CD4-positive, alpha-beta T cell treated with Interleukin-12 subunit alpha and Interleukin-12 subunit beta, for 1 hour (primary cell): ENCODE measurements at regions not wholly inside any gene's neighbourhood (a gene's known extent, or its start where the extent isn't known, plus 50 kb on each side); places are given as distances from the start of the nearest gene placed in this dataset.
"Not testable (repeated sequence)": the region's sequence is repeated elsewhere in the genome, so short reads cannot be mapped to it uniquely, and the experiment has no call there.

Experiments
- DNase-seq: peaks from one replicate; pipeline ENCODE4 v3.0.0-alpha.2; 2020

DNA sequence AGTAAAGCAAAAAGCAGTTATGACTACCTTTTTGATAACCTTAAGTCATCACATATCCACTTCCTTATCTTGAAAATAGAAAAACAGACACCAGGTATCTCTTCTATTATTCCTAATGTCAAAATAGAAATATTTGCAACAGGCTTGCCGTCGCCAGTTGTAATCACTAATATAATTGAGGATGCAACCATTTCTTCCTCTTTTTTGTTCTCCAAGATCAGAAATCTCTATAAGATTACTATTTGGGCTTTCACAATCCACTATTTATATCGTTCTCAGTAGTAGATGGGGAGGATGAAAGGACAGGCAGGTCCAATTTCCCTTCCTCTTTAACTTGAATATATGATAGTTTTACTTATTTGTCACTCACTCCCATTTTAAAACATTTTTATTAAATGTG lies 130.2 kb upstream of the HMGA2 start:
- no peak for DNase-seq

DNA sequence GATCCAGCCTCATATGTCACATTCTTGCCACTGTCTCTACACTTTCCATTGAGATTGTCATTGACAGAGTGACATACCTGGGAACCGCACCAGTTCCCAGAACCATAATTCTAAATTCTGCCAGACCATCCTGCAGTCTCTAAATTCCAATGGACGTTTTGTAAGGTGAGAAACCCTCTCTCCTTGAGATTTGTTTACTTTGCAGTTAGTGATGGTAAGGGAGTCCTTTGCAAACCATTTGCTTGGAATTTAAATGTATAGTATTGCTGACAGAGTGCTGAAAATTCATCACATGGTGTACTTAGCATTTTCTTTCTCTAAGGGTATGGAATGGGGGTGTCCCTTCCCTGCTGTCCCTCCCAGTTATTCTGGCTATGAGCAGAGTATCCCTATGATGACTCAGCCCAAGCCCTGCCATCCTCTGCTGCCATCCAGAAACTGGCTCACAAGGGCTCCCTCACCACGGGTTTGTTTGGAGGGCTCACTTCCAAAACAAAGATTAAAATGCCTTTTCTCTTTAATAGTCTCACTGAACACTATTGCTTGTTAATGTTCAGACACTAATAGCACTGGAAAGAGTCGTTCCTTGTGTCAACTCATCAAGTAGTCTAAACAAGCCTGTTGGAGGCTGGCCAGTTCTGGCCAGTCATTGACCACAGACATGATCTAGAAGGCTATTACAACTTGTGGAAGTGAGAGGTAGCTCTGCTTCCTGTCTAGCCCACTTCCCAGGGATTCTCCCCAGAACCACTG lies 129.0 kb upstream of the HMGA2 start:
- no peak for DNase-seq

DNA sequence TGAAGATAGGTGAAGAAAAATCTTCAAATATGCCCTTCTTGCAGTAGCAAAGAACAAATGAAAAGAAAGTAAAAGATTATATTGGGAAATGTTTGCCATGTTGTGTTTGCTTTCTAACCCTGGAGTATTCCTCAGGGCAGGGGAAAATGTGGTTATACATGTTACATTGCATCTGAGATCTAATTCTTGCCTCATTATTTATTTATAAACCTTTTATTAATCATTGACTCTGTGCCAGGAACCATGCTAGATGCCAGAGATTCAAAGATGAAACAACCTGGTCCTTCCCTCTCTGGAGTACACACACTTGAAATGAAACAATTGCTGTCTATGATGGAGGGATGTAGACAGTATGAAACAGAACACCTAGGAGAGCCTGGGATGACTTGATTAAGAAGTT lies 128.1 kb upstream of the HMGA2 start:
- no peak for DNase-seq

DNA sequence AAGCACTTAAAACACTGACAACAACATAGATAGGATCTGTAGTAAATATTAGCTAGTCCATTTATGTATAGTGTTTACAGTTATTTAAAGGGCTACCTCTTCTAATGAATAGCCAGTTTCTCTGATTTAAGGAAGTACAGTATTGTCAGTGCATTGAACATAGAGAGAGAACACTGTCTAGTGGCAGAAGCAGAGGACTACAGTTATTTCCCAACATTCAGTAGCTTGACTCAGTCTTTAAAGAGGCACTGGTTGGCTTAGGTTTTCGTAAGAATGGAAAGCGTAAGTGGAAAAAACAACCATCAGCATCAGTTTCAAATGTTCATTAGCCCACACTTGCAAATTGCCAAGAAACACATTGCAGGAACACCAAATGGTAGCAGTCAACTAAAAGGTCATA lies 125.0 kb upstream of the HMGA2 start:
- DNase-seq: no peak

DNA sequence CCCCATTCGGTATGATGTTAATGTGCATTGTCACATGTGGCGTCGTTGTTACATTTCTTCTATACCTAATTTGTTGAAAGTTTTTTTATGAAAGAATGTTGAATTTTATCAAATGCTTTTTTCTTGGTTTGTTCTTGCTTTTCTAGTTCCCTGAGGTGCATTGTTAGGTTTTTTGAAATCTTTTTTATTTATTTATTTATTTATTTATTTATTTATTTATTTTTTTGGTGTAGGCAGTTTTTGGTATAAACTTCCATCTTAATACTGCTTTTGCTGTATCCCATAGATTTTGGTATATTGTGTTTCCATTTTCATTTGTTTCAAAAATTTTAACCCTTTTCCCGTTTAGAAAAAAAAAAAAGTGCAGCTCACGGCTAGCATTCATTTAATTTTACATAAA lies 121.1 kb upstream of the HMGA2 start:
- DNase-seq: no peak

DNA sequence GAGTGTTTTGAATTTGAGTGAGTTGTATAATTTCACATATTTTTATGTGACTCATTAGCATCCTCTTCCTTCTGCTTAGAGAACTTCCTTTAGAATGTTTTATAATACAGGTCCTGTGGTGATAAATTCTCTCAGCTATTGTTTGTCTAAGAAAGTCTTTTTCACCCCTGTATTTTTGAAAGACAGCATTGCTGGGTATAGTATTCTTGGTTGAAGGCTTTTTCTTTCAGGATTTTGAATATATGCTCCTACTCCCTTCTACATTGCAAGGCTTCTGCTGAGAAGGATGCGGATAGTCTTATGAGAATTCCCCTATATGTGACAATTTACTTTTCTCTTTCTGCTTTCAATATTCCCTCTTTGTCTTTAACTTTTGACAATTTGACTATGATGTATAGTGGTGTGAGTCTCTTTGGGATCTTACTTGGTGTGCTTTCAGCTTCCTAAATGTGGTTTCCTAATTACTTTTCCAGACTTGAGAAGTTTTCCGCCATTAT lies 118.9 kb upstream of the HMGA2 start:
- DNase-seq: no peak

DNA sequence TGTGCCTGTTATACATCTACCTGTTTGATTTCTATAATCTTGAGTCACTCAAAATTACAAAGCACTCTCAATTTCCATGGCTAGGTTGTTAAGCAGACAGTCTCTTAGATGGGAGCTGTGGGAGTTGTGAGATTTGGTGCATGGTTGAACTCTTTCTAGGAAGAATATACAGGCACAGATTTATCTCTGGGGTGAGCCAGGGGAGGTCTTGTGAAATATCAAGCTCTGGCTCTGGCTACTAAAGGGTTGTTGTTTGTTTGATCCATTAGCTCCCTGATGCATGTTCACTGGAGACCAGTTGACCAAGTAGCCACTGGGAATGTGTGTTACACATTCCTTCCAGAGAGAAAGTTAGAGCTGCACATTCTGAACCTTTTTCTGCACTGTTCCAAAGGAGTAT lies 117.2 kb upstream of the HMGA2 start:
- no peak for DNase-seq

DNA sequence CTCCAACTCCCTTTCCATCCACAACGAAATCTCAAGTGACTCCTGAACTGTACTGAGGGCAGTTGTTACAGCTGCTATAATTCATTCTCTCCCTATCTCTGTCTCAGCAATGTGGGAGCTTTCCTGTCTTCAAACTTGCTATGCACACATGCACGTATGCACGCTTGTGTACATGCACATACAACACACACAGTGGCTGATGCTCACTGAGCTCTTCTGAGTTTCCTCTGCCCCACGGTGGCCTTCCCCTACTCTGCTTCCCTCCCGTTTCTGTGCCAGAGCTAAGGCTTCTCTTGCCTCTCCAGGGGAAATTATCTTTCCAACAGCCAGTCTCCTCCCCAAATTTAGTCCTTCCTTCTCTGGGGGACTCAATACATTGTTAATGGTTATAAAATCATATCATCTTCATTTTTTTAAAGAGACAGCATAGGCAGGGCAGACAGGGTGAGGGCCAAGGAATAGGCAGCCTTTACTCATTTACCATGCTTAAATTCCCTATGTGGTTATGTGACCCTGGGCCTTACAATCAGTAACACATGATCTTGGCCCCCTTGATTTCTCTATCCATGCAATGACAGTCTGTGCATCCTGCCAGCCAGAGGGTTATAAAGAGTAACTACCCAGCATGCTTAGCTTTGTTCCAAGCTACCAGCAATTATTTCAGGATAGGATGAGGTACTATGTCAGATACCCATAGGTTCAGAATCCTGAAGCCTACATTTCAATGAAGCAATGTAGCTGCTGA lies 111.9 kb upstream of the HMGA2 start:
- DNase-seq: no peak

DNA sequence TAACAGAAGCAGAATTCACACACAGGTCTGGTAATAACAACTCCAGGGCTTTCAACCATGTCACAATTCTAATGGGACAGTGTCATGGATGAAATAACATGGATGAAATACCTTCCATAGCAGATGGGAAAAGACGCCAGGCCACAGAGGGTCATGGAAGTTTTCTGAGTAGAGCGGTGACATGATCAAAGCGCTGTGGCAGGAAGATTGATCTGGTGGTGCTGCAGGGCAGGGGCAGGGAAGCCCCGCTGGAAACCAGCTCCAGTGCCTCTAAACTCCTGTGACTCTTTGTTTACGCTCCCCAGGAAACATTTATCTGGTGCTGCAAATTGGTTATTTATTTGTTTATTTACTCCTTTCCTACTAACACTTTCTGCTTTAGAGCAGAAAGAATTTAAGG lies 108.3 kb upstream of the HMGA2 start:
- no peak for DNase-seq

DNA sequence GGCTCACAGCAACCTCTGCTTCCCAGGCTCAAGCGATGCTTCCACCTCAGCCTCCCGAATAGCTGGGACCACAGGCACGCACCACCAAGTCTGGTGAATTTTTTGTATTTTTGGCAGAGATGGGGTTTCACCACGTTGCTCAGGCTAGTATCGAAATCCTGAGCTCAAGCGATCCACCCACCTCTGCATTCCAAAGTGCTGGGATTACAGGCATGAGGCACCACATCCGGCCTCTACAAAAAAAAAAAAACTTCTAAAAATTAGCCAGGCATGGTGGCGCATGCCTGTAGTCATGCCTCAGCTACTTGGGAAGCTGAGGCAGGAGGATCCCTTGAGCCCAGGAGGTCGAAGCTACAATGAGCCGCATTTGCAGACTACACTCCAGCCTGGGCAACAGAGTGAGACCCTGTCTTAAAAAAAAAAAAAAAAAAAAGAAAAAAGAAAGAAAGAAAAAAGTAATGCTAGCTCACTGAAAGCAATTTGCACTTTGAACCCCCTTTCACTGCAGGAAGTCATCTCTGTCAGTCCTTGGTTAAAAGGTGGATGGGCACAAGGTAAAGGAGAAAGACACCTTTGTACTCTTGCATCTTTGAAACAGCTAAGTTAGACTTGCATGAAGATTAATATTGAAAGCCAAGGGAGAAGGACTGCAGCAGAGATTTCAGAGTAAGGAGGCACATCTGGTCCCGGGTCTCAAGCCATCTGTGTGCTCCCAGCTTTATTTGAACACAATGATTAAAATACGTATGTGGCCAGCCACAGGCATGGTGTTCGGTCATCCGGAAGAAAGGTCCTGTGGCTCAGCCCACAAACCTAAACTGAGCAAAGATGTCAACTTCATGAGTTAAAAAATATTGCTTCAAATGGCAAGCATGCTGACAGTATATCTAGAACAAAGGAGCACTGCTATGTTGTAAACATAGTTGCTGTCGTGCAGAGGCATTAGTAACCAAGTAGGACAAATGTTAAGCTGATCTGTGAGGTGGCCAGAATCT lies 103.8 kb upstream of the HMGA2 start:
- no peak for DNase-seq

DNA sequence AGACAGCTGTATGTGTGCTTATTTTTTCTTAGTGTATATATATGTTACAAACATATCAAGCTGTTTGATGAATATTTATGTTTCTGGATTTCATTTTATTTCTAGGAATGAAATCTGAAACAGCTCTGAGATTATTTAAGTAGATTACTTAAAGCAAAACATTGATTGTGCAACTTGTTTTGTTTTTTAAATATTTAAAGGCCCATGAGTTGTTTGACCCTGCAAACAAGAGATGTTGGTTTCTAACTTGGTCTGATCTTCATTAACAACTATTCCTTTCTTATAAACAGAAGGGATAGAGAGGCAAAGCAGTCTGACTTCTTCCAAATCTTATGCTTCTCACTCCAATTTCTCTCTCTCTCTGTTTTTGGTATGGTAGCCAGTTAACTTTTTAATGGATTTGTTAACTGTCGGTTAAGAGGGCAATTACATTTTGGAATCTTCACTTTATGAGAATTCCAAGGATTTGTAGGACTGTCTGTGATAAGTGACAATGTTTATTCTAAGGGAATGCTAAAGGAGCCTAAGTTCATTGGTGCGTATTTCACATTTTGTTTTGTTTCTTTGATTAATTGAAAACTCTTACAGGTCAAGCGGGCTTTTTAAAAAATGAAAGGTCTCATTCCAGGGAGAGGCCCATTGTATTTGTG lies 102.6 kb upstream of the HMGA2 start:
- no peak for DNase-seq

DNA sequence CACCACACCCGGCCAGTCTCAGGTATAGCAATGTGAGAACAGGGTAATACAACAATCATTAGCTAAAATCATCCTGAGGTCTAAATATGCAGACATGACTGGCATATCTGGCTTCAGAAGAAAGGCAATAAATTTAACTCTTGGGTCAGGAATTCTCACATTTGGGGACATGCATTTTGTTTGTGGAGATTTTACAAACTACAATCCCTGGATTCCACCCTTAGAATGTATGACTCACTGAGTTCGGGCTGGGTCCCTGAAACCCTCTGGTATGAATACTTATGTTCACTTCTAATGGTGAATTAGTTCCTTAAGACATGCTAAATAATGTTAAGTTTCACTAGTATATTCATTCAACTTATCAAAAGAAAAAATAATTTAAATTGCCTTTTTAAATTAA lies 98.9 kb upstream of the HMGA2 start:
- DNase-seq: no peak

DNA sequence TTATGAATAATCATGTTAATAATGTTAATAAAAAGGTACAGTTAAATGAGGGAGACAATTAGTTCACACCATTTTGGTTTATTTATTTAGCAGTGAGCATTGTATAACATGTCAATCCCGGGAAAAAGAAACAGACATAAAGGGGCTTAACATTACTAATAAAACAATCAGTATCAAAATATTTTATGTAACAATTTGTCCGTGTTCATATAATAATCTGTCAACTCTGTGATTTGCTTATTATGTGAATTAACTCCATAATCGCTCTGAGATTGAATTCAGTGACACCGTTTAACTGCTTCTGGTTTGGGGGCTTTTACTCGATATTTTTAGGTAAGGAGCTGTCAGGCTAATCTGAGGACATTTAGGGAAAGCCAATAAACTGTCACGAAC lies 95.8 kb upstream of the HMGA2 start:
- DNase-seq: no peak

DNA sequence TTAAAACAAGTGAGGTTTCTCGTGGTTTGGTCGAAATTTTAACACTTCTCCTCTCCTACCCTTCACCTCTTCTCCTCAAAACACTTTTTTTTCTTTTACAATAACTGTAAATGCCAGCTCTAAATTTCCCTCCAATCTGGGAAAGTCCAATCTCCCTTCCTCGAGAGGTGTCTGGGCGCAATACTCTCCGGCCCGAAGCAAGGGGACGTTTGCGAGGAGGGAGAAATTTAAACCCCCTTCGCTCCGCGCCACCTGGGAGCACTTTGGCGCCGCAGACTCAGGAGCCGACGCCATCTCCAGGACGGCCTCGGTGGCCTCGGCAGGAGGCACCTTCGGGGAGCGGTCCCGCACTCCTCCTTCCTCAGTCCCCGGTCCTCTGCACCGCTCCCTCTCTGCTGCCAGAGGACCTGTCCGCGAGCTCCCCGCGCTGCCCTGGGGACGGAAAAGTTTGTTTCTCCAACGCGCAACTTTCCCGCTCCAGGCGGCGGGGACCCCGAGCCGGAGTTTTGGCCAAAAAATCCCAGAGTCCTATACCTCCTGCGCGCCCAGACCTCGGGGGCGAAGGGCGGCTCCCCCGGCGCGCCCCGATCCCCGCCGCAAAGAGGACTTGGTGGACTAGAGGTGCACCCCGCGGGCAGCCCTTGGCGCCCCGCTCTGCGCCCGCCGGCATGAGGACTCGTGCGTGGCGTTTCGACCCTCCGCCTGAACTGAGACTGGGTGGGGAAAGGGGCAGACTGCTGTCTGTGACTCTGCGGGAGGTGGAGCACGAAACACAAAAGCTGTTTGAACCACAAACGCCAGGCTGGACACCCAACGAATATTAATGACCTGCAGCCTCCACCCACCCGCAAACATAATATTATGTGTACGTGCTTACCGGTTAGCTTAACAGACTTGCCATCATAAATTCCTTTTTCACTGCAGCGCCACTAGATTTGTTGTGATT lies 95.2 kb upstream of the HMGA2 start:
- no peak for DNase-seq

DNA sequence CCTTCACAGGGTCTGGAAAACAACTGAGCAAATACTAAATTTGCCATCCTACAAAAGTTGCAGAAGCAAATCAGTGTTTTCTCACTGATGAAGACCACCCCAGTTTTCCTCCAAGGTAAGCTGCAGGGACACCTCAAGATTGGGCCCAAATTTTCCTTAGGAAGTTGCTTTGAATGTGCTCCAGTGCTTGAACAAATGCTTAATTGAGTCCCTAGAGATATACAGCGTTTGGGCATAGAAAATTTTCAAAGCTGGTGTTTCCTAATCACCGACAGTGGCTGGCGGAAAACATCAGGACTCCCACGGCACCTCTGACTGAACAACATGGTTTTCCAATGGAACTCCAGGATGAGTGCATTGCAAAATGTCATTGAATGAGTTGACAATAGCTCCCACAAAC lies 92.5 kb upstream of the HMGA2 start:
- no peak for DNase-seq

DNA sequence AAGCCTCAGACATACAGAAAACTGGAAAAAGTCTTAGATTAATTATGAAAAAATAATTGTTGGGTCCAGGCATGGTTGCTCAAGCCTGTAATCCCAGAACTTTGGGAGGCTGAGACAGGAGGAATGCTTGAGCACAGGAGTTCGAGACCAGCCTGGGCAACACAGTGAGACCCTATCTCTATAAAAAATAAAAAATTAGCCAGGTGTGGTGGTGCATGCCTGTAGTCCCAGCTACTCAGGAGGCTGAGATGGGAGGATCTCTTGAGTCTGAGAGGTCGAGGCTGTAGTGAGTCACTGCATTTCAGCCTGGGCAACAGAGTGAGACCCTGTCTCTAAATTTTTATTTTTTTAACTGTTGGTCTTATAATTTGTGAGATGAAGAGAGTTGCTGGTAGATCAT lies 90.6 kb upstream of the HMGA2 start:
- not testable (repeated sequence) for DNase-seq

DNA sequence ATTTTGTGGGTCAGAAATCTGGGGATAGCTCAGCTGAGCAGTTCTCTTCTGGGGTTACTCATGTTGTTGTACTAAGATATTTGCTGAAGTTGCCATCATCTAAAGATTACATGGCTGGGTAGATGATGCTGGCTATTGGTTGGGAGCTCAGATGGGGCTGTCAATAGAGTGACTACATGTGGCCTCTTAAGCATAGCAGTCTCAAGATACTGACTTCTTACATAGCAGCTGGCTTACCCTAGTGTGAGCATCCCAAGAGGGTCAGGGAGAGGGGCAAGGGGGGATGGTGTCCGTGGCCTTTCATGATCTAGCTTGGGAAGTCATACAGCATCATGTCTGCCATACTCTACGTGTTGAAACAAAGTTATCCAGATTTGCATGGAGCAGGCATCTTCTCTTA lies 90.1 kb upstream of the HMGA2 start:
- no peak for DNase-seq

DNA sequence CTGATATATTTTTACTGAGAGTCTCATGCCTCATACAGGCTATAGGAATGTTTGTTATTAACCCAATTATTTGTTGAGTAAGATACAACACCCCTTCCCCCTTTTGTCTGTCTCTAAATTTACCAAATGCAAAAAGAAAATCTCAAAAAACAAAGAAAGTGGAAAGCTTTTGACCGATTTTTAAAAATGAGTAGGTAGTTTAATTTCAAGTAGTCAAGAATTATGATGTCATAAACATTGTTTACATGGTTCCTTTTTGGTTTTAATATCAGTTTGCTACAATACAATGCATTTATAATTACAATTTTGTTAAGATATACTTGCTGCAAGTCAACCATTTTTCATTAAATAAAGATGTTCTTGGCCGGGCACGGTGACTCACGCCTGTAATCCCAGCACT lies 84.7 kb upstream of the HMGA2 start:
- DNase-seq: no peak

DNA sequence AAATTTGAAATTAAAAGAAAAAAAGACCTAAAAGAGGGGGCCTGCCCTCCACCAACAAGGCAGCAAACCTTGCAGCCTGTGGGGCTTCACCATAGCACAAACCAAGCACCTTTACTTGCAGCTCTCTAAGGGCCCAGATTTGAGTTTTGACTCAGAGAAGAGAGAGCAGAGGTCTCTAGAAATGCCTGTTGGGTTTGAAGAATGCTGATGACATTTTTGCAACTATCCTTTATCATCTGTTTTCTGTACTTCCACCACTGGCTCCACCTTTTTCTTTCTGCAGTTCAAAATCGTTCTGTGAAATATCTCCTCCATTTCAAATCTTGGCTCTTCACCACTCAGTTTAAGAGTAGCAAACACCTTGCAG lies 83.8 kb upstream of the HMGA2 start:
- DNase-seq: no peak

DNA sequence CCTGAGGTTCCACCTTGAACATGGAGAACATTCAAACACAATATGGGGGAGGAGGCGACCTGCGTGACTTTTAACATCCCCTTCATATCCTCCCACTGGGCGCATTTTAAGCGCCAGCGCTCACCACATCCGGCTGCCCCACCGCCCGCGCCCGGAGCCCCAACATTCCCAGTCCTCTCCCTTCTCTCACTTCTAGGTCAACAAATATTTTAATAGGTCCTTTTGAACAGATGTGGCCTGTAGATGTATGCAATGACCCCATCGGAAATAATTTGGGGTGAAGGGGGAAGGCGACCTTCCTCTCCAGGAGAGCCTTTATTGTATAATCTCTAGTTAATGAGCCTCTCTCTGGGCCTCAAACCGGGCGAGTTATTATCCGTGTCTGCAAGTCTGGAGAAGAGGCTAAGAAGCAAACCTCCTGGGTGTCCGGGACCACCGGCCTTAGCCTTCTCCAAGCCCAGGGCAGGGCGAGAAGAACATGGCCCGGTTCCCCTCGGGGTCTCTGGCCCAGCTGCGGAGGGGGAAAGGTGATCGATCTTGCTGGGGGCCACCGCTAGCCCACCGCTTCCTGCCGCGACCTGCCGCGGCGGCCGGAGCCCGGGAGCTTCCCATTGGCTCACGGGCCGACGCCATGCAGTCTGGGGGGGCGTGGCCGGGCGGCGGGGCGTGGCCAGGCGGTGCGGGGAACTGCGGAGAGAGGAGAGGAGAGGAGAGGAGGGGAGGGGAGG lies 83.2 kb upstream of the HMGA2 start:
- DNase-seq: peak; percentile 47

DNA sequence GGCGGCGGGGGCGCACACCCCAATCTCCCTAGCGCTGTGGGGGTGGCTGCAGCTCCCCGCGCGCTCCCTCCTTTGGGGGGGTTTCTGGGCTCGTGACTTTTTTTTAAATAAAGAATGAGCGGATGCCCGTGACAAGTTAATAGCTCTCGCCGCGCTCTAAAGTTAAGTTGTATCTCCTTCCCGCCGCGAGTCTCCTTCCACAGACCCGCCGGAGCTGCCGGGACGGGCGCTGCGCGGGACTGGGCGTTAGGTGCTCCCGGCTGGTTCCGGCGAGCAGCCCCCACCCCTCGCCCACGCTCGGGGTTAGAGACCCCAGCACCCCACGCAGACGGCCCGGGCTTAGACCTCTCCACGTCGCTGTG lies 82.6 kb upstream of the HMGA2 start:
- DNase-seq: no peak
